GM23338 (cell line): ENCODE measurements at regions not wholly inside any gene's neighbourhood (a gene's known extent, or its start where the extent isn't known, plus 50 kb on each side); places are given as distances from the start of the nearest gene placed in this dataset.

ENCODE experiments used
- ATAC-seq: fragments of 200-7000 bp; cut with Tn5 transposase; 3 replicates; pipeline ENCODE4 v1.9.1; 2020
- DNase-seq: peaks from one replicate; pipeline ENCODE4 v3.0.0-alpha.2; 2015; ENCODE audit warnings: low spot score
- H2AFZ ChIP-seq: fragments of 200-600 bp; sonication (generic); 2 replicates; pipeline ENCODE4 v1.8.0; 2016; ENCODE audit warnings: antibody characterized with exemption, mild to moderate bottlenecking, moderate library complexity
- H3F3A ChIP-seq: fragments of 200-600 bp; sonication (generic); replicated peaks from 2 replicates; pipeline ENCODE4 v1.8.0; 2017; ENCODE audit warnings: antibody characterized with exemption, mixed run types, low read depth
- H3K27ac ChIP-seq: fragments of 200-600 bp; sonication (generic); 2 replicates; pipeline ENCODE4 v1.6.1; 2016; ENCODE audit warnings: low read depth
- H3K27me3 ChIP-seq: fragments of 200-600 bp; sonication (generic); 2 replicates; pipeline ENCODE4 v1.8.0; 2016; ENCODE audit warnings: mild to moderate bottlenecking, mixed run types, moderate library complexity; ENCODE audit not compliant: insufficient read depth
- H3K36me3 ChIP-seq: fragments of 200-600 bp; sonication (generic); 2 replicates; pipeline ENCODE4 v1.8.0; 2016; ENCODE audit warnings: mild to moderate bottlenecking; ENCODE audit not compliant: insufficient read depth
- H3K4me1 ChIP-seq: fragments of 200-600 bp; sonication (generic); 2 replicates; pipeline ENCODE4 v1.8.0; 2016; ENCODE audit warnings: mild to moderate bottlenecking, moderate library complexity; ENCODE audit not compliant: insufficient read depth
- H3K4me2 ChIP-seq: fragments of 200-600 bp; sonication (generic); 2 replicates; pipeline ENCODE4 v1.7.1; 2017; ENCODE audit warnings: mixed run types
- H3K4me3 ChIP-seq: fragments of 200-600 bp; sonication (generic); 2 replicates; pipeline ENCODE4 v1.6.1; 2016; ENCODE audit warnings: mixed run types
- H3K79me2 ChIP-seq: fragments of 200-600 bp; sonication (generic); replicated peaks from 2 replicates; pipeline ENCODE4 v1.8.0; 2017; ENCODE audit warnings: mild to moderate bottlenecking; ENCODE audit not compliant: insufficient read depth
- H3K9me2 ChIP-seq: fragments of 200-600 bp; sonication (generic); 2 replicates; pipeline ENCODE4 v1.8.0; 2017; ENCODE audit not compliant: insufficient read depth
- H4K20me1 ChIP-seq: fragments of 200-600 bp; sonication (generic); replicated peaks from 2 replicates; pipeline ENCODE4 v1.8.0; 2017; ENCODE audit warnings: mild to moderate bottlenecking; ENCODE audit not compliant: insufficient read depth
- H3K27ac Mint-ChIP-seq: 2 replicates; pipeline ENCODE4 v1.8.0; 2020; ENCODE audit warnings: inconsistent platforms, mild to moderate bottlenecking, moderate library complexity, mixed read lengths
- H3K27me3 Mint-ChIP-seq: 3 replicates; pipeline ENCODE4 v1.8.0; 2022; ENCODE audit warnings: low read depth, mild to moderate bottlenecking, moderate library complexity, mixed read lengths, inconsistent platforms; ENCODE audit not compliant: insufficient read depth, poor library complexity
- H3K36me3 Mint-ChIP-seq: 3 replicates; pipeline ENCODE4 v1.8.0; 2021; ENCODE audit warnings: low read depth, mild to moderate bottlenecking, inconsistent platforms, moderate library complexity, mixed read lengths
- H3K4me1 Mint-ChIP-seq: 3 replicates; pipeline ENCODE4 v1.8.0; 2020; ENCODE audit warnings: mild to moderate bottlenecking, inconsistent platforms, mixed read lengths
- H3K4me3 Mint-ChIP-seq: 3 replicates; pipeline ENCODE4 v1.8.0; 2021; ENCODE audit warnings: moderate library complexity, mild to moderate bottlenecking, inconsistent platforms, mixed read lengths
- H3K9me3 Mint-ChIP-seq: 3 replicates; pipeline ENCODE4 v1.8.0; 2020; ENCODE audit warnings: moderate library complexity, mild to moderate bottlenecking, inconsistent platforms, mixed read lengths
- CREB1 ChIP-seq: fragments of 250-450 bp; sonication (Bioruptor Pico); IDR thresholded peaks from 2 replicates; pipeline ENCODE4 v1.5.0; 2020; ENCODE audit warnings: low read depth, mild to moderate bottlenecking, moderate library complexity
- CTCF ChIP-seq, 2 experiments: fragments of 200-600 bp in 1 of 2; sonication (generic) in 1 of 2; conservative IDR thresholded peaks; 2 replicates each; pipeline versions ENCODE4 v1.5.1 to v1.6.1; 2016 to 2017; ENCODE audit warnings: antibody characterized with exemption in 2 of 2, low read depth in 2 of 2, mild to moderate bottlenecking in 2 of 2, moderate library complexity in 1 of 2
- ETS1 ChIP-seq: IDR thresholded peaks from 2 replicates; pipeline ENCODE4 v1.6.1; 2016; ENCODE audit warnings: antibody characterized with exemption
- EZH2 ChIP-seq: fragments of 200-600 bp; sonication (generic); IDR thresholded peaks from one replicate; pipeline ENCODE4 v1.8.0; 2017; ENCODE audit warnings: antibody characterized with exemption, mild to moderate bottlenecking, low read depth; ENCODE audit not compliant: unreplicated experiment
- JUNB ChIP-seq: IDR thresholded peaks from one replicate; pipeline ENCODE4 v1.6.1; 2016; ENCODE audit warnings: antibody characterized with exemption; ENCODE audit not compliant: unreplicated experiment
- POLR2AphosphoS5 ChIP-seq: IDR thresholded peaks from 2 replicates; pipeline ENCODE4 v1.6.1; 2016; ENCODE audit warnings: antibody characterized with exemption, low read depth
- REST ChIP-seq: IDR thresholded peaks from one replicate; pipeline ENCODE4 v1.6.1; 2018; ENCODE audit warnings: antibody characterized with exemption; ENCODE audit not compliant: unreplicated experiment
- STAT1 ChIP-seq: IDR thresholded peaks from one replicate; pipeline ENCODE4 v1.6.1; 2016; ENCODE audit warnings: antibody characterized with exemption; ENCODE audit not compliant: unreplicated experiment
- ZNF114 ChIP-seq: fragments of 250-450 bp; sonication (Bioruptor Pico); IDR thresholded peaks from 2 replicates; pipeline ENCODE4 v1.5.0; 2020; ENCODE audit warnings: mild to moderate bottlenecking, moderate library complexity
- ZNF331 ChIP-seq: fragments of 250-450 bp; sonication (Bioruptor Pico); IDR thresholded peaks from 2 replicates; pipeline ENCODE4 v1.5.0; 2020; ENCODE audit warnings: low read depth, mild to moderate bottlenecking, moderate library complexity
- ZNF462 ChIP-seq: fragments of 250-450 bp; sonication (Bioruptor Pico); IDR thresholded peaks from 2 replicates; pipeline ENCODE4 v1.5.0; 2020; ENCODE audit warnings: mild to moderate bottlenecking, moderate library complexity

GRCh38 chr1:199641531-199641930 lies 386.0 kb upstream of the NR5A2 start:
- no peaks in the 10 kb centered on the region for H3K79me2 ChIP-seq
- H3K27ac Mint-ChIP-seq = no peak overlapping the region
- no peaks in the 10 kb centered on the region for H3K4me1 Mint-ChIP-seq
- no peaks in the 10 kb centered on the region for H4K20me1 ChIP-seq
- H3K27me3 ChIP-seq = no peaks in the 10 kb centered on the region
- no peak for ATAC-seq
- no peaks in the 10 kb centered on the region for H3F3A ChIP-seq
- no peak overlapping the region for H3K4me3 Mint-ChIP-seq
- H3K36me3 ChIP-seq = no peaks in the 10 kb centered on the region; the same call in 1 of the 2 replicates
- no peaks in the 10 kb centered on the region for H3K9me2 ChIP-seq
- peaks cover 4% of the 10 kb centered on the region; the same call in 1 of the 2 replicates for H3K4me1 ChIP-seq
- H3K4me3 ChIP-seq = no peak overlapping the region
- no peak for DNase-seq
- TF ChIP-seq ZNF462 (CRISPR knock-in tag) (no peak), ZNF331 (no peak), ZNF114 (CRISPR knock-in tag) (no peak), JUNB (no peak), POLR2AphosphoS5 (no peak), CREB1 (no peak), CTCF (conservative IDR thresholded peaks at IDR 0.05; ENCODE audit: low read depth in 2 of 2) (no peak), REST (no peak), ETS1 (no peak), STAT1 (no peak), EZH2 (no peak)
- 0 out of 2 replicates have a peak overlapping the region, but pooled peaks have one; percentile 24 for H2AFZ ChIP-seq
- H3K27me3 Mint-ChIP-seq = no peaks in the 10 kb centered on the region
- H3K27ac ChIP-seq = no peak overlapping the region
- peaks cover 3% of the 10 kb centered on the region; the same call in 1 of the 3 replicates for H3K36me3 Mint-ChIP-seq
- peaks cover 8% of the 10 kb centered on the region for H3K9me3 Mint-ChIP-seq
- H3K4me2 ChIP-seq = no peak overlapping the region
